NCI-H446 treated with DMSO at 0.1 percent for 48 hours (cell line): ENCODE measurements at regions not wholly inside any gene's neighbourhood (a gene's known extent, or its start where the extent isn't known, plus 50 kb on each side); places are given as distances from the start of the nearest gene placed in this dataset.

Source experiments
- DNase-seq: peaks from one replicate; lab custom pipeline; 2025; lab: John Stamatoyannopoulos, UW

- no peak for DNase-seq
Observed at GRCh38 chr11:32002311-32002710, 88.6 kb upstream of the RCN1 start.

- no peak for DNase-seq
Observed at GRCh38 chr11:31997955-31998354, 92.9 kb upstream of the RCN1 start.

- DNase-seq: no peak
Observed at GRCh38 chr11:31996159-31996881, 94.6 kb upstream of the RCN1 start.

GRCh38 chr11:31995525-31996094 lies 95.3 kb upstream of the RCN1 start:
- no peak for DNase-seq

GRCh38 chr11:31995032-31995431 lies 95.8 kb upstream of the RCN1 start:
- no peak for DNase-seq

- DNase-seq: no peak
Observed at GRCh38 chr11:31987118-31988005, 103.5 kb upstream of the RCN1 start.

- peak; percentile 92 for DNase-seq
Observed at GRCh38 chr11:31986201-31986889, 104.5 kb upstream of the RCN1 start.

- no peak for DNase-seq
Observed at GRCh38 chr11:31981457-31981856, 109.4 kb upstream of the RCN1 start.

- DNase-seq: no peak
Observed at GRCh38 chr11:31977343-31977742, 113.5 kb upstream of the RCN1 start.

- DNase-seq: no peak
Observed at GRCh38 chr11:31974366-31975136, 116.3 kb upstream of the RCN1 start.

GRCh38 chr11:31973172-31973571 lies 117.7 kb upstream of the RCN1 start:
- DNase-seq: no peak

- no peak for DNase-seq
Observed at GRCh38 chr11:31972623-31973022, 118.3 kb upstream of the RCN1 start.

GRCh38 chr11:31969359-31969702 lies 121.5 kb upstream of the RCN1 start:
- no peak for DNase-seq

GRCh38 chr11:31968461-31969358 lies 122.2 kb upstream of the RCN1 start:
- peak; percentile 86 for DNase-seq

GRCh38 chr11:31967404-31968130 lies 123.3 kb upstream of the RCN1 start:
- DNase-seq: peak; percentile 14

GRCh38 chr11:31966846-31967245 lies 124.0 kb upstream of the RCN1 start:
- DNase-seq: no peak

- no peak for DNase-seq
Observed at GRCh38 chr11:31964181-31964580, 126.7 kb upstream of the RCN1 start.

GRCh38 chr11:31960126-31960525 lies 130.7 kb upstream of the RCN1 start:
- no peak for DNase-seq

GRCh38 chr11:31959716-31960115 lies 131.2 kb upstream of the RCN1 start:
- DNase-seq: no peak
